Activated T-helper 1 cell treated with anti-CD3 and anti-CD28 coated beads, Interleukin-12 subunit alpha, Interleukin-12 subunit beta, Interleukin-2, Interleukin-4 antibody, amounts not matched to agents 30 ng/mL and 10 ng/mL and 1 ng/mL, durations not matched to agents 14 hours and 24 hours and 36 hours (primary cell): ENCODE measurements at regions not wholly inside any gene's neighbourhood (a gene's known extent, or its start where the extent isn't known, plus 50 kb on each side); places are given as distances from the start of the nearest gene placed in this dataset.

ENCODE experiments used
- DNase-seq: peaks from one replicate; pipeline ENCODE4 v3.0.0; 2021; ENCODE audit warnings: low spot score
- H3K27ac Mint-ChIP-seq: one replicate; pipeline ENCODE4 v1.8.0; 2021; ENCODE audit warnings: mild to moderate bottlenecking, mixed read lengths
- H3K27me3 Mint-ChIP-seq: one replicate; pipeline ENCODE4 v1.8.0; 2022; ENCODE audit warnings: mild to moderate bottlenecking, moderate library complexity, mixed read lengths; ENCODE audit not compliant: insufficient read depth
- H3K36me3 Mint-ChIP-seq: one replicate; pipeline ENCODE4 v1.8.0; 2021; ENCODE audit warnings: low read depth, mixed read lengths
- H3K4me1 Mint-ChIP-seq: one replicate; pipeline ENCODE4 v1.8.0; 2021; ENCODE audit warnings: low read depth, mixed read lengths
- H3K4me3 Mint-ChIP-seq: one replicate; pipeline ENCODE4 v1.8.0; 2021; ENCODE audit warnings: mild to moderate bottlenecking, moderate library complexity, mixed read lengths
- H3K9me3 Mint-ChIP-seq: one replicate; pipeline ENCODE4 v1.8.0; 2021; ENCODE audit warnings: mixed read lengths
- intact Hi-C: fragments of 100-400 bp; cut with micrococcal nuclease; formaldehyde crosslinking; loops from one replicate; pipeline ENCODE4 v1.15.1; 2024

DNA sequence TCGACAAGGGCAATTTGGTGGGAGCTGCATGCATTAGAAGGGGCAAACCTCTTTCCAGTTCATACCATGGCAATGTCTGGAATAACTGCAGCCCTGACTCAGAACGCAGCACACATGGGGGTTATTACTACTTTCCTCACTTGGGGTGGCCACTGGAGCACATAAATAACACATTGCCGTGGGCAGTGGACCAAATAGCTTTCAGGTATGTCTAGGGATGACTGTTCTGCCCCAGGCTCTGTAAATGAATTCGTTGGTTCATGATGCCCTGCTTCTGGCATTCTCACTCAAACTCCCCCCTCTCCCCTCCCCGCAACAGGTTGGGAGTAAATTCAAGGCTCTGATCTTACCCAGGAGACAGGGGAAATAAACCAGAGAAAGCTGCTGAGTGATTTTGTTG lies 238.0 kb upstream of the PLET1 start:
- Mint-ChIP-seq H3K9me3 (no peaks in the 10 kb centered on the region), H3K4me1 (no peaks in the 10 kb centered on the region), H3K4me3 (no peak overlapping the region), H3K27me3 (peaks cover 10% of the 10 kb centered on the region), H3K27ac (no peak overlapping the region), H3K36me3 (no peaks in the 10 kb centered on the region)
- intact Hi-C loops = no loop called here
- DNase-seq = no peak

DNA sequence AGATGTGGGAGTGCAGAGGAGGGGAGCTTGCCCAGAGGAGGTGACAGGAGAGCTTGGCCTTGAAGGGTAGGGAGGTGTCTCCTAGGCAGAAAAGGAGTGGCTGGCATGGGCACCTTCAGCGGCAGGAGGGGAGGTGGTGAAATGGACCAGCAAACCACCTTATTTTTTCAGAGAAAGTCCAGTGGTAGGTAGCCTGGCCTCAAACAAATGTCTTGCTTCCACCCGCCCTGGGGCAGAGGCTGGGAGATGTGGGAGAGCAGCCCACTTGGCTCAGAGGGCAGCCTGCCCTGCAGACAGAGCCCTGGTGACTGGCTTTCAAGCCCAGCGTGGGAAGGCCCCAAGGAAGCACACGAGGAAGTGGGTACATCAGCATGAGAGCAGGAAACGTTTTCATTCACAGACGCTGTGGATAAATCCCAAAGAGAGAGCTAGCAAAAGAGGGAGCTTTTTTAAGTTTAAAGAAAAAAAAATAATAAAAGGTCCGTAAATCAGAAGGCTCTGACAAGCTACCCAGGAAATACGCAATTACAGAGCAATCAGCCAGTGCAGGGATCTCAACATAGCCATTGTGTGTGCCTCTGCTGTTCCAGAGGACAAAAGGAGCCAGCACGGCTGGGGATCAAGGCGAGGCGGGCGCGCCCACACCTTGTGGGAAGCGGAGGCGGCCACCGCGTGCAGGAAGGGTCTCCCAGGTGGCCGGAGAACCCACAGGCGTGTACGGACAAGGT lies 238.7 kb upstream of the PLET1 start:
- peaks cover 10% of the 10 kb centered on the region for H3K27me3 Mint-ChIP-seq
- H3K27ac Mint-ChIP-seq = no peak overlapping the region
- H3K4me1 Mint-ChIP-seq = no peaks in the 10 kb centered on the region
- H3K36me3 Mint-ChIP-seq = no peaks in the 10 kb centered on the region
- intact Hi-C loops = no loop called here
- H3K4me3 Mint-ChIP-seq = no peak overlapping the region
- DNase-seq = no peak
- H3K9me3 Mint-ChIP-seq = no peaks in the 10 kb centered on the region

DNA sequence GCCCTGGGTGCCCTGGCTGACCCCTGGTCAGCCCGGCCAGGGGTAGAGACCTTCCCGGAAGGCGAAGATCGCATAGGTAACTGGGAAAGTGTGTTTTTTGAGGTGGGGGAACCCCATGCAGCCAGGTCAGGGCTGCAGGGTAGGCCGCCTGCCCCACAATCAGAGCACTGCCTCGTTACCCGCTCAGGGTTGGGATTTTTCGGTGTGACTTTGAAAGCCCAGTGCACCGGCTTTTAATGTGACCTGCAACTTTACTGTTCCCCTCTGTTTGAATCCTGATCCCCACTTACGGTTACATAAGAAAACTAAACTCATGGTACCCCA lies 239.2 kb upstream of the PLET1 start:
- Mint-ChIP-seq H3K36me3 (no peaks in the 10 kb centered on the region), H3K9me3 (no peaks in the 10 kb centered on the region), H3K4me1 (no peaks in the 10 kb centered on the region), H3K4me3 (no peak overlapping the region), H3K27me3 (peaks cover 10% of the 10 kb centered on the region), H3K27ac (no peak overlapping the region)
- DNase-seq = no peak
- intact Hi-C loops = no loop called here

DNA sequence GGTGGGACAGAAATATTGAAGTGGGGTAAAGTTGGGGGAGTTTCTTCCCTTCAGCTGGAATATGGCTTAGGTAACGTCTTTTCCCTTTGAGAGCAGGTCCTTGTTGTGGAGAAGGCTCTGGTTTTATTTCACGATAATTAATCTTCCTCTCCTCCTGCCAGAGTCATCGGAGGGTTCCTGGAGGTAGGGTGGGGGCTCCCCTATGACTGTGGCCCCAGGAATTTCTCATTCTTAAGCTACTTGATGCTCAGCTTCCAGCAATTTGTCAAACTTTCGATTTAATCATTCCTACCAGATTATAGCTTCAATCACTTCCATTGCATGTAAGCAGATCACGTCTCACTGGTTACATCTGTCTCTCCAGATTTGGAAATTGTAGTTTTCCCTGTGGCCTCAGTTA lies 242.8 kb upstream of the PLET1 start:
- intact Hi-C loops = no loop called here
- Mint-ChIP-seq H3K4me3 (no peak overlapping the region), H3K27ac (no peak overlapping the region), H3K36me3 (no peaks in the 10 kb centered on the region), H3K9me3 (no peaks in the 10 kb centered on the region), H3K27me3 (peaks cover 10% of the 10 kb centered on the region), H3K4me1 (no peaks in the 10 kb centered on the region)
- no peak for DNase-seq

DNA sequence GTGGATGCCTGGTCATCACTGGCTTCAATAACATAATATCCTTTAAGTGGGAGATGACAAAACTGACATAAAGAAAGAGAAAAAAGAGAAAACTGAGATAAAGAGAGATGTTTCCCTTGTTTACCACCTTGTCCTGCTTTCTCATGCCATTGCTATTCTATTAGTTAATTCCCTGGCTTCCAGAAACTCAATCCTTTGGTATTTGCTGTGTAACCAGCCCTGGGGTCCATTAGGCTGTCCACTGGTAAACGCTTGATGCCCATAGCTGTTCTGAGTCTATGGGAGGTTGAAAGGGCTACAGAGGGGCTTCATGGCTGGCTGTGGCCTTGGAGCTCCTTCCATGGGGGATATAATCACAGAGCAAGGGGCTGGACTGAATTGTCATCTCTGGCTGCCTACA lies 243.4 kb upstream of the PLET1 start:
- Mint-ChIP-seq H3K4me3 (no peak overlapping the region), H3K36me3 (no peaks in the 10 kb centered on the region), H3K27ac (no peak overlapping the region), H3K4me1 (no peaks in the 10 kb centered on the region), H3K9me3 (no peaks in the 10 kb centered on the region), H3K27me3 (peaks cover 10% of the 10 kb centered on the region)
- intact Hi-C loops = no loop called here
- DNase-seq = no peak

DNA sequence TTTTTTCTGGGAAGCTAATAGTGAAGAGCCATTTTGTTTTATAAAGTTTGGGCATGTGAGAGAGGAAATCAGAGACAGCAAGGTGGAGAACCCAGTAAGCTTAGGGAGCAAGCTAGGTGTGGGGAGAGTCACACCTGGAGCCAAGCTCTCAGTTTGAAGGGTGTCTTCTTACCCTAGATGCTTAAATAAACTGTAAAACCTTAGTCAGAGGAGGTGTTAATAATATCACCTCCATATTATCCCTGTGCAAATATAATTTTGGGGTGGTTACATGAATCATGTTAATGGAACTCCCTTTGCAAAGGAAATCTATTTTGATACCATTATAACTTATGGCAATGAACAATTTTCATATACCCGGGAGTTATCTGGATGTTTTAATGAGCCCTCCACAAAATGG lies 246.2 kb upstream of the PLET1 start:
- Mint-ChIP-seq H3K36me3 (no peaks in the 10 kb centered on the region), H3K27ac (no peak overlapping the region), H3K9me3 (no peaks in the 10 kb centered on the region), H3K4me1 (no peaks in the 10 kb centered on the region), H3K27me3 (peaks cover 7% of the 10 kb centered on the region), H3K4me3 (no peak overlapping the region)
- DNase-seq = no peak
- intact Hi-C loops = no loop called here

DNA sequence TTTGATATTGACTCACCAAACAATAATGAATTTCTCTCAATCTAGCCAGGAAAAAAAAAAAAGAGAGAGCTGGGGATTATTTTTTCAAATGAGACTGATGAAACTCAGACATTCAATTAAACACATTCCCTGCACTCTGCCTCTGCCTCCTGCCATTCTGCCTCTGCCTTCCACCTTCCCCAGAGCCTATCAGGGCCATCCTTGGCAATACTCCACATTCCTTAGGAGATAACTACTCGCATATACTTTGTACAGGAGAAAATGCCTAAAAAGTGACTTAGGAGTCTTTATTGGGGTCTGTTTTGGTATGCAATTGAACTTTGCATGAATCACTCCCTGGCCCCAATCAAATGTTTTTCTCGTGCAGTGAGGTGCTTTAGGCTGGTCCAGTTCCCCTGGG lies 246.6 kb upstream of the PLET1 start:
- Mint-ChIP-seq H3K9me3 (no peaks in the 10 kb centered on the region), H3K4me3 (no peak overlapping the region), H3K27ac (no peak overlapping the region), H3K36me3 (no peaks in the 10 kb centered on the region), H3K4me1 (no peaks in the 10 kb centered on the region), H3K27me3 (peaks cover 7% of the 10 kb centered on the region)
- intact Hi-C loops = no loop called here
- DNase-seq = no peak

DNA sequence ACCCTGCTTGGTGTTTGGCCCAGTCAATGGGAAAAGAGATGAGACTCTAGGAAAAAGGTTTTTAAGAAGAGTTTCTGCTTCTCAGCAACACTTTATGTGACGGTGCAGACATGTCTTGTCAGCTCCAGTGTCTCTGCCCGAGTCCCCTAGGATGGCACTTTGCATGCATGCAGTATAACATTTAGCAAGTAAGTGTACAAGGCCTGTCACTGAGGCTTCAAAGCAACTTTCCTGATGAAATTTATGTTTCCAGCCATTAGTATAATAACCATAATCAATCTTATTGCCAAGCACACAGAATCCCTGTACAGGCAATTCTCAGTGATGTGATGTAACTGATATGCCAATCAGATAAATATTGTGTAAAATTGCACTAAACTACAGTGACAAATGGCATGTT lies 248.1 kb upstream of the PLET1 start:
- H3K36me3 Mint-ChIP-seq = no peaks in the 10 kb centered on the region
- no peaks in the 10 kb centered on the region for H3K9me3 Mint-ChIP-seq
- no peak overlapping the region for H3K27ac Mint-ChIP-seq
- no peaks in the 10 kb centered on the region for H3K4me1 Mint-ChIP-seq
- H3K4me3 Mint-ChIP-seq = no peak overlapping the region
- no peak for DNase-seq
- peaks cover 7% of the 10 kb centered on the region for H3K27me3 Mint-ChIP-seq
- intact Hi-C loops = no loop called here

DNA sequence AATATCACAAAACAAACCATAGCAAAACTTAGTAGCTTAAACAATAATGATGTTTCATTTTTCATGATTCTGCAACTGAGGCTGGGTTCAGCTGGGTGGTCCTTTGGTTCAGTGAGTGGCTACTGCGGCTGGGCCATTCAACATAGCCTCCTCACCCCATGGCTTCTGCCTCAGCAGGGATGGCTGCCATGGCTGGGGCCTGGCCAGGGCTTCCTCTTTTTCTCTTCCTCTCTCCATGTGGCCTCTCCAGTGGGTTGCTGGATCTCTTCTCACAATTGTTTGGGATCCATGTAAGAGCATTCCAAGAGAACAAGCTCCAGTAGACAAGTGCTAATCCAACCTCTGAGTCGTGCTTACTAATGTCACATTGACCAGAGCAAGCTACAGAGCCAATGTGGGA lies 248.6 kb upstream of the PLET1 start:
- no peak overlapping the region for H3K4me3 Mint-ChIP-seq
- H3K4me1 Mint-ChIP-seq = no peaks in the 10 kb centered on the region

DNA sequence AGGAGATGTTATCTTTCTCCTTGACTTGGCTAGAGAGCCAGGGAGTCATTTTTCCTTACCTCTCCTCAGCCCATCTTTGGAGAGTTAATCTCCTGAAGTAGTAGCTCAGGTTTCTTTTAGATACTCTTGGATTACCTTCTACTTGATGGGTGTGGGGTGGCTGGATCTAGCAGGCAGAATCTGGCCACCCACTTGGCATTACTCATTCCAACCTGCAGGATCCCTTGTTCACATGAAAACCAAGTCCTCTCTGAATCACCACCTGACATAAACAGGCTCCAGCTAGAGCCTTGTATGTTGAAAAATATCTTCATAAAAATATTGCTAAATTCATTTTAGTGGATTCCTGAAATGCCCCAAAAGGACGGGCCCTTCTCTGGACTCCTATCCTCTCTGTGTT lies 250.6 kb upstream of the PLET1 start:
- Mint-ChIP-seq H3K4me1 (no peaks in the 10 kb centered on the region), H3K36me3 (no peaks in the 10 kb centered on the region), H3K27me3 (peaks cover 9% of the 10 kb centered on the region), H3K4me3 (no peak overlapping the region), H3K9me3 (no peaks in the 10 kb centered on the region), H3K27ac (no peak overlapping the region)
- intact Hi-C loops = no loop called here
- DNase-seq = no peak

More for the DNA sequence above, 248.6 kb upstream of the PLET1 start:
- DNase-seq = no peak
- peaks cover 8% of the 10 kb centered on the region for H3K27me3 Mint-ChIP-seq
- no peaks in the 10 kb centered on the region for H3K36me3 Mint-ChIP-seq
- intact Hi-C loops = no loop called here
- H3K9me3 Mint-ChIP-seq = no peaks in the 10 kb centered on the region
- no peak overlapping the region for H3K27ac Mint-ChIP-seq

DNA sequence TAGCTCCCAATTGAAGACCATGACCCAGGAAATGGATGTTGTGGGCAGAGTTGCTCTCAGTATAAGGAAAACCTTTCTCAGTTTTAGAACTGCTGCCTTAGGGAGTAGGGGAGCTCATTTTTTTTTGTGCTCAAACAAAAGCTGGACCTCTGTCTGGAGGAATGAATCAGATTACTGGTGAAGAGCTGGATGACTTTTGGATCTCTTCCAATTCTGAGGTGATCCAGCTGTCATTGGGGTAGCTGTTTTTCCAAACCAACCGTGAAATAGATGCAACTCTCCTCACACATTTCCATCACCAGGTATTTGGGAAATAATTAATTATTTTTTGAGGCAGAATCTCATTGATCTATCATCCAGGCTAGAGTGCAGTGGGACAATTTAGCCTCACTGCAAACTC lies 251.3 kb upstream of the PLET1 start:
- intact Hi-C loops = no loop called here
- Mint-ChIP-seq H3K36me3 (no peaks in the 10 kb centered on the region), H3K9me3 (no peaks in the 10 kb centered on the region), H3K4me1 (no peaks in the 10 kb centered on the region), H3K27me3 (peaks cover 9% of the 10 kb centered on the region), H3K27ac (no peak overlapping the region), H3K4me3 (no peak overlapping the region)
- no peak for DNase-seq

DNA sequence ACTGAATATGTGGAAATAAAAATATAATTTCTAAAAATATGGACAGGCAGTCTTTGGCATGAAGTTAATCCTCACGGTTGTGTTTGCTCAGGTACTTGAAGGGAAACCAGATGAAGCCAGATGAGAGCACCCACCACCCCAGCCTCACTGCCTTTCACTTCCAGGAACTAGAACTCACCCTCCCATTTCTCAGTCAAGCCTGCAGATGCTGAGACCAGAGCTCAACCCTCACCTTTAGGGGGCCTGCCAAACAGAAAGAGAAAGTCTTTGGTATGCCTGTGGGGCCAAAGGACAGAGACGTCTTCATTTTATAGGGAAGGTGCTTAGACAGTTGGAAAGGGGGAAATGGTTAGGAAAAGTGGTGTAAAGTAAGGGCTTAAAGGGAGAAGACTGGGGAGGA lies 252.8 kb upstream of the PLET1 start:
- Mint-ChIP-seq H3K27ac (no peak overlapping the region), H3K4me1 (no peaks in the 10 kb centered on the region), H3K27me3 (peaks cover 9% of the 10 kb centered on the region), H3K4me3 (no peak overlapping the region), H3K36me3 (no peaks in the 10 kb centered on the region), H3K9me3 (no peaks in the 10 kb centered on the region)
- no peak for DNase-seq
- intact Hi-C loops = no loop called here

DNA sequence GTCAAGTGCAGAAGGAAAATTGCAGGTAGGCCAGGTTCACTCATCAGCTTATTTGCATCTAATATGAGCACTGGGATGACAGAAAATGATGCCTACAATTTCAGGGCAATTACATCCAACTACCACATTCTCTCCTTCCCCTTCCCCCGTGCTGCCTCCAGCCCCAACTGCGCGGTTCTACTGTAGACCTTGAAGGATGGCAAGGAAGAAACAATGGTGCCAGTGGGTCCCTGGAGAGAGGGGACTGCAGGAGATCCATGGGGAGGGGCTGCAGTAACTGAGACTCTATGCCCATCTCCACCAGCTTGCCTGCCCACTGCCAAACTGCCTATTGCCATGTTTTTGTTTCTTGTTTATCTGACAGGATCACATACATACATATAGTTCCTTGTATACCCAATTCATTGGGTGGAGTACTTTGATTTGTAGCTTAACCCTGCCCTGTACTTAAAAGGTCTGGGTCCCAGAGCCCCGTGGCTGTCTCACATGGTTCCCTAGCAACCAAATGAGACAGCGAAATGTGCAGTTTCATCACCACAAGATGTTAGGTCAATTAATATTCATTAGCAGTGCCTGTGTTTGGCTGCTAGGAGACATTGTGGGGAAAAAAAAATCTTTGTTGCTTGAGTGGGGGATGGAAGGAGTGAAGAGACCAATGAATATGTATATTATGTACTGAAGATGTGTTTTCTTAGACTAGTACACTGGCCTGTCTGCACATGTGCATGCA lies 253.5 kb upstream of the PLET1 start:
- no peak for DNase-seq
- H3K9me3 Mint-ChIP-seq = no peaks in the 10 kb centered on the region
- no peaks in the 10 kb centered on the region for H3K4me1 Mint-ChIP-seq
- no peaks in the 10 kb centered on the region for H3K36me3 Mint-ChIP-seq
- H3K4me3 Mint-ChIP-seq = no peak overlapping the region
- H3K27me3 Mint-ChIP-seq = peaks cover 9% of the 10 kb centered on the region
- H3K27ac Mint-ChIP-seq = no peak overlapping the region
- intact Hi-C loops = no loop called here

DNA sequence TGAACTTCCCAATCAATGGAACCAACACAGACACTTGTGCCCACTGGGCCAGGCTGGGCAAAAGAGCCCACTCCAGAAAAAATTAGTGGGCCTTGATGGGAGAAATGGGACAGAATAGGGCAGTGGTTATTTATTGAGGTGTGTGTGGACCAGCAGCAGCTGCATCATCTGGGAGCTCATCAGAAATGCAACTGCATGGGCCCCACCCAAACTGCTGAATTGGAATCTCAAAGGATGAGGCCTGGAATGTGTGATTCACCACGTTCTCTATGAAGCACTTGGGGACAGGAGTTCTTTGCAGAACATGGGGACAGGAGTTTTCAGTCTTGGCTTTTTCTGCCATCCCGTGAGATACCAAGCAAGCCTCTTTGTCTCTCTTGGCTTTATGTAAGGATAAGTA lies 255.6 kb upstream of the PLET1 start:
- no peak overlapping the region for H3K27ac Mint-ChIP-seq
- intact Hi-C loops = no loop called here
- H3K9me3 Mint-ChIP-seq = no peaks in the 10 kb centered on the region
- H3K4me3 Mint-ChIP-seq = no peak overlapping the region
- no peak for DNase-seq
- peaks cover 2% of the 10 kb centered on the region for H3K27me3 Mint-ChIP-seq
- H3K4me1 Mint-ChIP-seq = no peaks in the 10 kb centered on the region
- no peaks in the 10 kb centered on the region for H3K36me3 Mint-ChIP-seq
